ENCODE measurements at regions not wholly inside any gene's neighbourhood (a gene's known extent, or its start where the extent isn't known, plus 50 kb on each side); places are given as distances from the start of the nearest gene placed in this dataset.

DNA sequence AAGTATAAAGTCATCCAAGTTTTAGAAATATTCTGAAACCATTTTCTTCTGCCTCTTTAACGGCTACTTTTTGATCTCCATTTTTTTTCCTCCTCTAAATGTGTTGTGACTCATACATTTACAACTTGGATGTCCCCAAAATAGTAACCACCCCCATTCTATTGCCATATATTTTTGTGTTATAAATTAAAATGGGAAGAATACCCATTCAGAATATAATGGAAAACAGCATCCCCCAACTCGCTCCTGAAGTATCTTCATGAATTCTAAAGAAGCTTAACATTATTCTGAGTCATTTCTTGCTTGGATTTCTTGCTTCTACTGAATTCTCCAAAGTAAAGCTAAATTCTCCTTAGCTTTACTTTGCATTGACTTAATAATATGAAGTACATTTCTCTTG lies 92.0 kb upstream of the PTPN13 start:
- TF ChIP-seq POLR2A (IDR thresholded peaks at IDR 0.05) (no peak), POLR2AphosphoS5 (IDR thresholded peaks at IDR 0.05) (no peak)
- TF ChIP-seq, protein P1, sequence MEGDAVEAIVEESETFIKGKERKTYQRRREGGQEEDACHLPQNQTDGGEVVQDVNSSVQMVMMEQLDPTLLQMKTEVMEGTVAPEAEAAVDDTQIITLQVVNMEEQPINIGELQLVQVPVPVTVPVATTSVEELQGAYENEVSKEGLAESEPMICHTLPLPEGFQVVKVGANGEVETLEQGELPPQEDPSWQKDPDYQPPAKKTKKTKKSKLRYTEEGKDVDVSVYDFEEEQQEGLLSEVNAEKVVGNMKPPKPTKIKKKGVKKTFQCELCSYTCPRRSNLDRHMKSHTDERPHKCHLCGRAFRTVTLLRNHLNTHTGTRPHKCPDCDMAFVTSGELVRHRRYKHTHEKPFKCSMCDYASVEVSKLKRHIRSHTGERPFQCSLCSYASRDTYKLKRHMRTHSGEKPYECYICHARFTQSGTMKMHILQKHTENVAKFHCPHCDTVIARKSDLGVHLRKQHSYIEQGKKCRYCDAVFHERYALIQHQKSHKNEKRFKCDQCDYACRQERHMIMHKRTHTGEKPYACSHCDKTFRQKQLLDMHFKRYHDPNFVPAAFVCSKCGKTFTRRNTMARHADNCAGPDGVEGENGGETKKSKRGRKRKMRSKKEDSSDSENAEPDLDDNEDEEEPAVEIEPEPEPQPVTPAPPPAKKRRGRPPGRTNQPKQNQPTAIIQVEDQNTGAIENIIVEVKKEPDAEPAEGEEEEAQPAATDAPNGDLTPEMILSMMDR (IDR thresholded peaks at IDR 0.05), result no peak
